Stimulated activated CD4-positive, alpha-beta T cell treated with anti-CD3 and anti-CD28 coated beads, Interleukin-4, amount 100 ng/mL, for 48 hours (primary cell): ENCODE measurements at regions not wholly inside any gene's neighbourhood (a gene's known extent, or its start where the extent isn't known, plus 50 kb on each side); places are given as distances from the start of the nearest gene placed in this dataset.

Source experiments
- DNase-seq, 2 donors: peaks; one replicate each; pipeline ENCODE4 v3.0.0-alpha.2; 2020; ENCODE audit warnings: low read depth in 2 of 2

GRCh38 chr2:193580176-193580950 is 1385.6 kb upstream of the TMEFF2 start:
- DNase-seq = no peak

DNA sequence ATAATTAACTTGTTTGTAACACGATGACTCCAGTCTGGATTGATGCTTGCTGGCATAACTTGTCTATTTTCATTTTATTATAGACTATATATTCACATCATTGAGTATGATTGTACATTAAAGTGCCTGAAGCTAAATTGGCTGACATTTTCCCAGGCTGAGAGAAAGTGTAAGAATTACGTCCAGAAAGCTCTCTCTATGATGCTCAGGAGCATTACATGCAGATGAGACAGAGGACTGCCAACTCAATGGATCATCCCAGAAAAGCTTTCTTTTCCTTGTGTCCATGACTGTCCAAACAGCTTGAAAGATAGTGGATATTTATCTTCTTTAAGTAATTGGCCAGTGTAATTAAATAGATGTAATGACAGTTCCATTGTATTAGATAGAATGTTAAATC is 1372.2 kb upstream of the TMEFF2 start:
- no peak for DNase-seq

DNA sequence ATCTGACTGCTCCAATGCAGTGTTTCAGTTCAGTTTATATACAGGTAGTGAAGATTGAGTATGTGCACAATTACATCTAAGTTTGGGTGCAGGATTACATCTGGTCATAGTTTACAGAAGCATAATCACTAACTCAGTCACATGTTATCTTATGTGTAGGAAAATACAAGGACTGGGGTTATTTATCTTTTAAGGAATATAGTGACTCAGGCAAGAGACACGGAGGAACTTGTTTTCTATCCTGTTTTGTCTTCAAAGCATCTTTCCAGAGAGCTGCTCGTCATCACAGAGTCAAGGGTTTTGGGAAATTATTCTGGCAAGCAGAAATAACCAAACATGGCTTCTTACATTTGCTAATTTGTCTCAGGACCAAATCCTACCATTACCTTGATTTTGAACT is 1371.5 kb upstream of the TMEFF2 start:
- DNase-seq = no peak

- DNase-seq = no peak
Measured at GRCh38 chr2:193562031-193562430, 1367.3 kb upstream of the TMEFF2 start.

GRCh38 chr2:193561054-193561453 is 1366.3 kb upstream of the TMEFF2 start:
- no peak for DNase-seq

DNA sequence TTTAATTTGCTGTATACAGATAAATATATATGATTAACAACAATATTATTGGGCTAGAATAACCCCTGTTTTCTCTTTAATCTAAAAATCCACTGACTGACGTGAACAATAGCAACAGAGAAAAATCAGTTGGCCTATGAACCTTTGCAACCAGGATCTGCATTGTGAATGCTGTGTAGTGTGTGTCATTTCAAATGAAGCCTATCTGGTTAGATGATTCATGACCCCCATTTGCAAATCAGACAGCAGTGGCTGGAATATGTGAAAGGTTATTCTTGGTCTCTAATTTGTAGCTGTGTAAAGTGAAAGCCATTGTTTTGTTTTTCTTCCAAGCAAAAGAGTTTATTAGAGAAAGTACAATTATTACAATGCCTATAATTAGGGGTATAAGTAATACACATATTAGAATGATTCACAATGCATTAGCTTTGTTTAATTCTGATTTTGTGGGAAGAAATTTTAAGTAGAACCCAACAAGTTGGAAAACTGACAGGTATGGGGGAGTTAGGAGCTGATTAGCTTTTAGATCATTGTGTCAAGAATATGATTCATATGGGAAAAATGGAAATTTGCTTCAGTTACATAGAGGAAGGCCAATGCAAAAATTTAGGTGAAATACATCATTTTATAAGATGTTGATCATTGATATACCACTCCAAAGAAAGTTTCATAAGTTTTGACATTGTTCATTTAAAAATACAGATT is 1362.2 kb upstream of the TMEFF2 start:
- DNase-seq = no peak

- DNase-seq = no peak
Measured at GRCh38 chr2:193549661-193550060, 1354.9 kb upstream of the TMEFF2 start.

- DNase-seq = no peak
Measured at GRCh38 chr2:193542762-193543161, 1348.0 kb upstream of the TMEFF2 start.

- no peak for DNase-seq
Measured at GRCh38 chr2:193539188-193539587, 1344.5 kb upstream of the TMEFF2 start.

- DNase-seq = no peak
Measured at GRCh38 chr2:193538061-193538460, 1343.3 kb upstream of the TMEFF2 start.

- DNase-seq = no peak
Measured at GRCh38 chr2:193537531-193537930, 1342.8 kb upstream of the TMEFF2 start.

GRCh38 chr2:193528458-193528857 is 1333.7 kb upstream of the TMEFF2 start:
- no peak for DNase-seq

DNA sequence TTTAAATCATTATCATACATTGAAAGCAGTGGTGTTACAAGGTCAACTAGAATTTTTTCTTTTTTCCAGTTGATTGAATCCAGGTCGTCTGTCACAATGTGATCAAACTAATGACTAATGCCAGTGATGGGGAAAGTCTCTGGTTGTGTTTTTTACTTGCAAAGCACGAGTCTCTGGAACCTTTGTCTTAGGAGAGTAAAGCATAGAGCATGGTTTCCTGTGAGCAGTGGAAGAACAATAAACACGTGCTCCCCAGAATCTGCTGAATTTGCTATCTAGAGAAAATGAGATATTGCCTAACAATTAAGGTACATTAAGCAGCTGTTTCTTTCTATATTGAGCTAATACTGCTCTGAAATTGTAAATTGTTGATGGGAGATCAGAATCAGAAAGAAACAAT is 1332.4 kb upstream of the TMEFF2 start:
- DNase-seq = no peak

DNA sequence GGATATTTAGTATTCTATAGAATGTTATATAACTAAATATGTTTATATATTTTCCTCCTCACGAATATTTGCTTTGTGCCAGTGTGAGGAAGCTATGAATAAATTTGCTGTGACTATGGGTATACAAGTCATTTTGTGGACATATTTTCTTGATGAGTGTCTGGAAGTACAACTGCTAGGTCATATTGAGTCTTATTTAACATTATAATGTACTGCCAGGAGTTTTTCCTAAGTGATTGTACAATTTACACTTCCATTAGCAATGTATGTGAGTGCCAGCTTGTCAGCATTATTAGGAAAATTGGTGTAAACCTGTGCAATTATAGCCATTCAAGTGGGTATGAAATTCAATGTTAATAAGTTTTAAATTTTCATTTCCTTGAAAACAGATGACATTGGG is 1328.9 kb upstream of the TMEFF2 start:
- DNase-seq = no peak

GRCh38 chr2:193521523-193521922 is 1326.8 kb upstream of the TMEFF2 start:
- no peak for DNase-seq

GRCh38 chr2:193520709-193521458 is 1326.2 kb upstream of the TMEFF2 start:
- no peak for DNase-seq

DNA sequence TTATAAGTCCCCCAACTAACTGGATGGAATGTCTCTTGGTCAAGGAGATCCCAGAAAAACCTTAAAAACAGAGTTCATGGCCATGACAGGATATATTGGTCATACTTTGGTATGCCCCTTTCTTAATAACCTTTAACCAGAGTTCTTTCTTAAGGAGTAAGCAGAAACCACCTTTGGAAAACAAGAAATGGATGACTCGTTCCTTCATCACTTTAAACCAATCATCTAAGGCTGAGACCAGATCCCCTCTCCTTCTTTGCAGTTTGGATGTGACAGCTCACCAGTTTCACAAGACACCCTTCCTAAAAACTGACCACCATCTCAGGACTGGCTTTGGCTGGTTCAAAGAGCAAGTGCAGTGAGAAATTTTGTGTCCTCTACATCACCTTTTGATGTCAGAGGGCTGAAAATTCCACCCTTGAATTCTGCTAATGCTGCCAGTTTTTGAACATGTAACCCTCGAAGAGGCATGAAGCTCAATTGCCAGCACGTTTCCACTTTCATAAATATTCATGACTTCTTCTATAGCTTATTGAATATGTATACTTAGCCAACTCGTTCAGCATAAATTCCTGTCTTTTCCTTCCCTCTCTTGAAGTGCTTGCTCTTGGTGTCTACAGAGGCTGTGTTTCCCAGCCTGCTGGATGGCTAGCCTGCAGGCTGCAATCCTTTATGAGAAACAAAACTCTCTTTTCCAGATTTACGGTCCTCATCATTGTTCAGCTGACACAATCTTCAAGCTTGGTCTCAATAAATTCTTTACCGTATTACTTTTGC is 1323.5 kb upstream of the TMEFF2 start:
- no peak for DNase-seq

GRCh38 chr2:193517615-193518014 is 1322.9 kb upstream of the TMEFF2 start:
- DNase-seq = no peak

DNA sequence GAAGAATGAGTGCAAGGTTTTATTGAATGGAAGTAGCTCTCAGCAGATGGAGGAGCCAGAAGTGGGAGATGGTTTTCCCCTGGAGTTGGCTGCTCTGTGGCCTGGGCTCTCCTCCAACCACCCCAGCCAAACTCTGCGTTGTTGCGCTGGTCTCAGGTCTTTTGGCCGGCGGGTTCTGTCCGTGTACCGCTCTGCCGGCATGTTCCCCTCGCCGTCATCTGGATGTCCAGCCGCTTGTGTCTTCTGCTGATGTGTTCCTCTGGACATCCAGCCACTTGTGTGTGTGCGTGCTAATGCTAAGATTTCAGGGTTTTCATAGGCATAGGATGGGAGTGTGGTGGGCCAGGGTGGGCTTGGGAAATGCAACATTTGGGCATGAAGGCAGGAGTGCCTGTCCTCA is 1311.3 kb upstream of the TMEFF2 start:
- DNase-seq = no peak

DNA sequence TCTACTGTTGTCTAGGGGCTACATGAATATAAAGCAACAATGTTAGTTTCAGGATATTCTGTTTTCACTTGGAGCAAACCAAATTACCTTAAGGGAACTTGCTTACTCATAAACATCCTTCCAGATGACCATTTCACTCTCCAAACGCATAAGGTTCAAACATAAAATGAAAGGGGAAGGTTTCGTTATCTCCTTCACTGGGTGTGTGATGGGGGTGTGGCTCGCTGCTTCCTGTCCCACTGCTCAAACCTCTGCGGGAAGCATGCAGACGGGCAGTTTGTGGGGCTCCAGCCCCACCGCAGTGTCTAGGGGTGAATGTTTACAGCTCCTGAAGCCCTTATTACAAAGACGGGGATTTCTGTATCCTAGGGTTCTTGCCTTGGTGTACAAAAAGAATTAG is 1310.9 kb upstream of the TMEFF2 start:
- DNase-seq = no peak

- no peak for DNase-seq
Measured at GRCh38 chr2:193502363-193503035, 1307.8 kb upstream of the TMEFF2 start.
